ENCODE measurements at regions not wholly inside any gene's neighbourhood (a gene's known extent, or its start where the extent isn't known, plus 50 kb on each side); places are given as distances from the start of the nearest gene placed in this dataset.
"Not testable (repeated sequence)": the region's sequence is repeated elsewhere in the genome, so short reads cannot be mapped to it uniquely, and the experiment has no call there.

GRCh38 chr9:83191154-83191553, 128.2 kb upstream of the RASEF start:
- Mint-ChIP-seq H3K4me1 (ENCODE audit: low read depth, unreplicated experiment) (no peaks in the 10 kb centered on the region), H3K36me3 (ENCODE audit: low read depth, unreplicated experiment) (no peaks in the 10 kb centered on the region), H3K27me3 (ENCODE audit: low read depth, unreplicated experiment) (peaks cover 15% of the 10 kb centered on the region), H3K9me3 (ENCODE audit: unreplicated experiment) (no peaks in the 10 kb centered on the region), H3K4me3 (ENCODE audit: unreplicated experiment) (no peak overlapping the region), H3K27ac (ENCODE audit: unreplicated experiment) (no peak overlapping the region)
- Histone ChIP-seq H3K4me1 (ENCODE audit: insufficient read depth, low read length) (no peaks in the 10 kb centered on the region), H3K36me3 (ENCODE audit: insufficient read depth, low read length) (no peaks in the 10 kb centered on the region), H3K4me3 (ENCODE audit: insufficient read depth, low read depth, low read length) (no peak overlapping the region), H3K9me3 (ENCODE audit: insufficient read depth, low read depth, low read length) (no peaks in the 10 kb centered on the region), H3K9ac (ENCODE audit: low read length) (no peak overlapping the region), H2AFZ (ENCODE audit: low read depth, low read length) (no peak overlapping the region), H4K20me1 (ENCODE audit: insufficient read depth, low read length) (no peaks in the 10 kb centered on the region), H3K27ac (ENCODE audit: low read depth, low read length) (no peak overlapping the region), H3K79me2 (ENCODE audit: insufficient read depth, low read length) (no peaks in the 10 kb centered on the region), H3K4me2 (ENCODE audit: low read length) (no peak overlapping the region), H3K27me3 (ENCODE audit: insufficient read depth, low read length) (no peaks in the 10 kb centered on the region)
- no peak for FAIRE-seq
- no peak for DNase-seq (ENCODE audit: low read depth)
- TF ChIP-seq EZH2 (IDR thresholded peaks at IDR 0.05; ENCODE audit: insufficient read depth, low read length) (no peak), CTCF (IDR thresholded peaks at IDR 0.05; ENCODE audit: insufficient read depth, low read depth, low read length) (no peak)

GRCh38 chr9:83189026-83189425, 126.1 kb upstream of the RASEF start:
- not testable (repeated sequence) for H3K4me2 ChIP-seq (ENCODE audit: low read length); H3K27me3 ChIP-seq (ENCODE audit: insufficient read depth, low read length); H3K4me3 Mint-ChIP-seq (ENCODE audit: unreplicated experiment); H3K4me1 ChIP-seq (ENCODE audit: insufficient read depth, low read length); DNase-seq (ENCODE audit: low read depth); H3K36me3 ChIP-seq (ENCODE audit: insufficient read depth, low read length); H4K20me1 ChIP-seq (ENCODE audit: insufficient read depth, low read length); H3K4me3 ChIP-seq (ENCODE audit: insufficient read depth, low read depth, low read length); H3K27ac ChIP-seq (ENCODE audit: low read depth, low read length); H3K9me3 ChIP-seq (ENCODE audit: insufficient read depth, low read depth, low read length); H3K27ac Mint-ChIP-seq (ENCODE audit: unreplicated experiment); H3K9ac ChIP-seq (ENCODE audit: low read length); H3K79me2 ChIP-seq (ENCODE audit: insufficient read depth, low read length); H3K4me1 Mint-ChIP-seq (ENCODE audit: low read depth, unreplicated experiment); H3K36me3 Mint-ChIP-seq (ENCODE audit: low read depth, unreplicated experiment); H3K9me3 Mint-ChIP-seq (ENCODE audit: unreplicated experiment); H2AFZ ChIP-seq (ENCODE audit: low read depth, low read length); FAIRE-seq
- H3K27me3 Mint-ChIP-seq (ENCODE audit: low read depth, unreplicated experiment): peaks cover 11% of the 10 kb centered on the region

DNA sequence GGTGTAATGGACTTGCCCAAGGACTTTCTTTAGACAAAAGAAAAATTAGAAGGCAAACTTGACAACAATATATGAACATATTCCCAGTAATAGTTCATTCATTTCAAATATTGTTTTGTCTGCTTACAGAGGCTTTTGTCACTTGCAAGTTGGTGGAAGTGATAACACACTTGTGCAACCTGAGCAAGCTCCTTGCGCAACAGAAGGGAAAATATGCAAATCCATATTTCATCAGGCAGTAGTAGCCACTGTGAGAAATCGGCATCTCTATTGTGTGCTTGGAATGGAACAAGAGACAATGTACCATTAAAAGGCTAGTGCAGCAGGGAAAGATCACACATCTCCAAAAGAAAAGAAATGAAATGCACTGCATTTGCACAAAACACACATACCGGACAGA, 125.3 kb upstream of the RASEF start:
- no peak for TF ChIP-seq CTCF (IDR thresholded peaks at IDR 0.05; ENCODE audit: insufficient read depth, low read depth, low read length)
- TF ChIP-seq EZH2 (IDR thresholded peaks at IDR 0.05; ENCODE audit: insufficient read depth, low read length): no peak
- Histone ChIP-seq H3K79me2 (ENCODE audit: insufficient read depth, low read length) (no peaks in the 10 kb centered on the region), H3K36me3 (ENCODE audit: insufficient read depth, low read length) (no peaks in the 10 kb centered on the region), H3K4me3 (ENCODE audit: insufficient read depth, low read depth, low read length) (no peak overlapping the region), H4K20me1 (ENCODE audit: insufficient read depth, low read length) (no peaks in the 10 kb centered on the region), H3K9ac (ENCODE audit: low read length) (no peak overlapping the region), H3K4me2 (ENCODE audit: low read length) (no peak overlapping the region), H3K9me3 (ENCODE audit: insufficient read depth, low read depth, low read length) (no peaks in the 10 kb centered on the region), H3K4me1 (ENCODE audit: insufficient read depth, low read length) (no peaks in the 10 kb centered on the region), H3K27me3 (ENCODE audit: insufficient read depth, low read length) (peaks cover 3% of the 10 kb centered on the region), H3K27ac (ENCODE audit: low read depth, low read length) (no peak overlapping the region), H2AFZ (ENCODE audit: low read depth, low read length) (no peak overlapping the region)
- no peaks in the 10 kb centered on the region for H3K4me1 Mint-ChIP-seq (ENCODE audit: low read depth, unreplicated experiment)
- no peak overlapping the region for H3K4me3 Mint-ChIP-seq (ENCODE audit: unreplicated experiment)
- no peak for FAIRE-seq
- H3K27me3 Mint-ChIP-seq (ENCODE audit: low read depth, unreplicated experiment): peaks cover 11% of the 10 kb centered on the region
- no peaks in the 10 kb centered on the region for H3K36me3 Mint-ChIP-seq (ENCODE audit: low read depth, unreplicated experiment)
- no peaks in the 10 kb centered on the region for H3K9me3 Mint-ChIP-seq (ENCODE audit: unreplicated experiment)
- H3K27ac Mint-ChIP-seq (ENCODE audit: unreplicated experiment): no peak overlapping the region
- no peak for DNase-seq (ENCODE audit: low read depth)
